DND-41 (cell line): ENCODE measurements at regions not wholly inside any gene's neighbourhood (a gene's known extent, or its start where the extent isn't known, plus 50 kb on each side); places are given as distances from the start of the nearest gene placed in this dataset.

Experiments used
- ATAC-seq: fragments of 200-7000 bp; cut with Tn5 transposase; 3 replicates; pipeline ENCODE4 v1.9.1; 2021; ENCODE audit warnings: low read depth; ENCODE audit not compliant: insufficient read depth
- DNase-seq: peaks from one replicate; pipeline ENCODE4 v3.0.0-alpha.2; 2020
- H2AFZ ChIP-seq: 2 replicates; pipeline ENCODE4 v1.6.0; 2012; ENCODE audit warnings: low read depth, low read length
- H3K27ac ChIP-seq: 2 replicates; pipeline ENCODE4 v1.5.1; 2012; ENCODE audit warnings: low read length, inconsistent platforms
- H3K27me3 ChIP-seq: fragments of 200-600 bp; sonication (generic); 2 replicates; pipeline ENCODE4 v1.6.0; 2012; ENCODE audit warnings: low read length, mild to moderate bottlenecking, inconsistent platforms; ENCODE audit not compliant: insufficient read depth, poor library complexity
- H3K36me3 ChIP-seq: 2 replicates; pipeline ENCODE4 v1.5.1; 2012; ENCODE audit warnings: low read length, inconsistent platforms; ENCODE audit not compliant: insufficient read depth
- H3K4me1 ChIP-seq: 2 replicates; pipeline ENCODE4 v1.5.1; 2012; ENCODE audit warnings: mild to moderate bottlenecking, low read length; ENCODE audit not compliant: insufficient read depth
- H3K4me2 ChIP-seq: 2 replicates; pipeline ENCODE4 v1.6.0; 2012; ENCODE audit warnings: mild to moderate bottlenecking, moderate library complexity, low read length, inconsistent platforms; ENCODE audit not compliant: insufficient read depth
- H3K4me3 ChIP-seq, 2 experiments: fragments of 200-600 bp in 1 of 2; shearing (Covaris generic) in 1 of 2; 2 replicates each; pipeline ENCODE4 v1.5.1; 2012 to 2016; ENCODE audit warnings: inconsistent platforms in 2 of 2, low read length in 2 of 2, mild to moderate bottlenecking in 2 of 2, low read depth in 1 of 2, moderate library complexity in 1 of 2
- H3K79me2 ChIP-seq: 2 replicates; pipeline ENCODE4 v1.6.0; 2012; ENCODE audit warnings: low read length, inconsistent platforms; ENCODE audit not compliant: insufficient read depth
- H3K9ac ChIP-seq: 2 replicates; pipeline ENCODE4 v1.6.0; 2012; ENCODE audit warnings: low read depth, mild to moderate bottlenecking, inconsistent platforms, low read length, moderate library complexity
- H3K9me3 ChIP-seq: 2 replicates; pipeline ENCODE4 v1.5.1; 2012; ENCODE audit warnings: low read length, moderate library complexity, mild to moderate bottlenecking, inconsistent platforms; ENCODE audit not compliant: insufficient read depth, severe bottlenecking
- H4K20me1 ChIP-seq: 2 replicates; pipeline ENCODE4 v1.6.0; 2012; ENCODE audit warnings: low read length; ENCODE audit not compliant: insufficient read depth
- CTCF ChIP-seq: IDR thresholded peaks from 2 replicates; pipeline ENCODE4 v1.5.1; 2012; ENCODE audit warnings: borderline replicate concordance, low read length, moderate library complexity, mild to moderate bottlenecking; ENCODE audit not compliant: poor library complexity, severe bottlenecking; ENCODE audit errors: extremely low read depth
- EZH2 ChIP-seq: IDR thresholded peaks from 3 replicates; pipeline ENCODE4 v1.6.1; 2012; ENCODE audit warnings: borderline replicate concordance, low read depth, mild to moderate bottlenecking, moderate library complexity, low read length, inconsistent platforms; ENCODE audit not compliant: severe bottlenecking

GRCh38 chr2:38215522-38215921 lies 139.6 kb upstream of the CYP1B1 start:
- no peaks in the 10 kb centered on the region for H3K36me3 ChIP-seq

GRCh38 chr2:38214209-38214717 lies 138.3 kb upstream of the CYP1B1 start:
- no peak overlapping the region for H3K4me2 ChIP-seq
- H3K79me2 ChIP-seq = no peaks in the 10 kb centered on the region

More at GRCh38 chr2:38215522-38215921, 139.6 kb upstream of the CYP1B1 start:
- no peak for TF ChIP-seq EZH2
- TF ChIP-seq CTCF = no peak
- Histone ChIP-seq H3K27ac (no peak overlapping the region), H3K4me2 (no peak overlapping the region), H2AFZ (no peak overlapping the region), H3K4me3 (no peak overlapping the region), H3K9ac (no peak overlapping the region), H3K4me1 (no peaks in the 10 kb centered on the region), H4K20me1 (no peaks in the 10 kb centered on the region), H3K9me3 (no peaks in the 10 kb centered on the region), H3K79me2 (no peaks in the 10 kb centered on the region), H3K27me3 (no peaks in the 10 kb centered on the region)
- ATAC-seq = no peak
- DNase-seq = no peak

GRCh38 chr2:38213619-38214167 lies 137.7 kb upstream of the CYP1B1 start:
- no peak overlapping the region for H2AFZ ChIP-seq

More at GRCh38 chr2:38214209-38214717, 138.3 kb upstream of the CYP1B1 start:
- Histone ChIP-seq H3K9me3 (no peaks in the 10 kb centered on the region), H3K4me1 (no peaks in the 10 kb centered on the region), H3K4me3 (no peak overlapping the region), H3K27me3 (no peaks in the 10 kb centered on the region), H2AFZ (no peak overlapping the region), H3K27ac (no peak overlapping the region), H3K9ac (no peak overlapping the region), H4K20me1 (no peaks in the 10 kb centered on the region), H3K36me3 (no peaks in the 10 kb centered on the region)
- TF ChIP-seq EZH2 (no peak), CTCF (no peak)
- ATAC-seq (no peak), DNase-seq (no peak)

More at GRCh38 chr2:38213619-38214167, 137.7 kb upstream of the CYP1B1 start:
- Histone ChIP-seq H3K36me3 (no peaks in the 10 kb centered on the region), H3K9ac (no peak overlapping the region), H3K79me2 (no peaks in the 10 kb centered on the region), H3K4me1 (no peaks in the 10 kb centered on the region), H3K4me3 (no peak overlapping the region), H3K27ac (no peak overlapping the region), H3K9me3 (no peaks in the 10 kb centered on the region), H3K4me2 (no peak overlapping the region), H3K27me3 (no peaks in the 10 kb centered on the region), H4K20me1 (no peaks in the 10 kb centered on the region)
- no peak for ATAC-seq
- TF ChIP-seq CTCF (no peak), EZH2 (no peak)
- no peak for DNase-seq
